GM12874 (cell line): ENCODE measurements at regions not wholly inside any gene's neighbourhood (a gene's known extent, or its start where the extent isn't known, plus 50 kb on each side); places are given as distances from the start of the nearest gene placed in this dataset.

Experiments
- TF ChIP-seq, protein P1 (sequence below): IDR thresholded peaks from 2 replicates; pipeline ENCODE4 v1.5.1; 2011; ENCODE audit warnings: low read depth, mild to moderate bottlenecking, control low read depth, low read length, moderate library complexity; ENCODE audit not compliant: insufficient read depth

DNA sequence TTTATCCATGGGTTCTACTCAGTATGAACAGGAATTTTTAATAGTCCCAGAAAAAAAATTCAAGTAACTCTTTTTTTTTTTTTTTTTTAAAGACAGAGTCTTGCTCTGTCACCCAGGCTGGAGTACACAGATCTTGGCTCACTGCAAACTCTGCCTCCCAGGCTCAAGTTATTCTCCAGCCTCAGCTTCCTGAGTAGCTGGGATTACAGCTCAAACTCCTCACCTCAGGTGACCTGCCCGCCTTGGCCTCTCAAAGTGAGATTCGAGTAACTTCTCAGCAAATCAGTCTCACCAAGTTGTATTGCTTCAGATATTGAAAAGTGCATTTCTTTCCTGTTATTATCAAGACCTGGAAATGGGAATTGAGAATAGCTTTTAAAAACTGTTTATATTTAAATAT lies 281.2 kb upstream of the MINDY3 start:
- TF ChIP-seq, protein P1, sequence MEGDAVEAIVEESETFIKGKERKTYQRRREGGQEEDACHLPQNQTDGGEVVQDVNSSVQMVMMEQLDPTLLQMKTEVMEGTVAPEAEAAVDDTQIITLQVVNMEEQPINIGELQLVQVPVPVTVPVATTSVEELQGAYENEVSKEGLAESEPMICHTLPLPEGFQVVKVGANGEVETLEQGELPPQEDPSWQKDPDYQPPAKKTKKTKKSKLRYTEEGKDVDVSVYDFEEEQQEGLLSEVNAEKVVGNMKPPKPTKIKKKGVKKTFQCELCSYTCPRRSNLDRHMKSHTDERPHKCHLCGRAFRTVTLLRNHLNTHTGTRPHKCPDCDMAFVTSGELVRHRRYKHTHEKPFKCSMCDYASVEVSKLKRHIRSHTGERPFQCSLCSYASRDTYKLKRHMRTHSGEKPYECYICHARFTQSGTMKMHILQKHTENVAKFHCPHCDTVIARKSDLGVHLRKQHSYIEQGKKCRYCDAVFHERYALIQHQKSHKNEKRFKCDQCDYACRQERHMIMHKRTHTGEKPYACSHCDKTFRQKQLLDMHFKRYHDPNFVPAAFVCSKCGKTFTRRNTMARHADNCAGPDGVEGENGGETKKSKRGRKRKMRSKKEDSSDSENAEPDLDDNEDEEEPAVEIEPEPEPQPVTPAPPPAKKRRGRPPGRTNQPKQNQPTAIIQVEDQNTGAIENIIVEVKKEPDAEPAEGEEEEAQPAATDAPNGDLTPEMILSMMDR = no peak

DNA sequence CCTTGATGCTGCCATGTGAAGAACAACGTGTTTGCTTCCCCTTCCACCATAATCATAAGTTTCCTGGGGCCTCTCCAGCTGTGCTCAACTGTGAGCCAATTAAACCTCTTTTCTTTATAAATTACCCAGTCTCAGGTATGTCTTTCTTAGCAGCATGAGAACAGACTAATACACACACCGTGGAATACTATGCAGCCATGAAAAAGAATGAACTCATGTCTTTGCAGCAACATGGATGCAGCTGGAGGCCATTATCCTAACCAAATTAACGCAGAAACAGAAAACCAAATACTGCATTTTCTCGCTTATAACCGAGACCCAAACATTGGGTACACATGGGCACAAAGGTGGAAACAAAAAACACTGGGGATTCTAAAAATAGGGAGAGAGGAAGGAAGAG lies 286.7 kb upstream of the MINDY3 start:
- TF ChIP-seq, protein P1 = no peak

DNA sequence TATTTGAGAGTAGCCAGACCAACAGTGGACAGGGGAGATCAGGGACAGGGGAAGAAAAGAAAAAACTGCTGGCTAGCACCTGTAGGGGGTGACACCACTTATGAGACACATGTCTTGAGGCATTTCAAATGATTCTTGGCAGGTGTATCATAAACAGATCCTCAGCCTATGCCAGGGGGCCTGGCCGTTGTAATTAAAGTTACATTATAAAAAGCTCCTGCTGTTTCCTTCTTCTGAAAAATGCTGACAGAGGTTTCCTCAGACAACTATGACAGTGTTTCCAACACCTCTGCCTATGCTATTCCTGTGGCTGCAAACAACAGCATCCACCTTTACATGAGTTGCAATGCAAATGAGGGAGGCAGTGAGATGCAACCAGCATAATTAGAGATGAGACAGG lies 281.0 kb upstream of the PTER start:
- TF ChIP-seq, protein P1 = no peak

DNA sequence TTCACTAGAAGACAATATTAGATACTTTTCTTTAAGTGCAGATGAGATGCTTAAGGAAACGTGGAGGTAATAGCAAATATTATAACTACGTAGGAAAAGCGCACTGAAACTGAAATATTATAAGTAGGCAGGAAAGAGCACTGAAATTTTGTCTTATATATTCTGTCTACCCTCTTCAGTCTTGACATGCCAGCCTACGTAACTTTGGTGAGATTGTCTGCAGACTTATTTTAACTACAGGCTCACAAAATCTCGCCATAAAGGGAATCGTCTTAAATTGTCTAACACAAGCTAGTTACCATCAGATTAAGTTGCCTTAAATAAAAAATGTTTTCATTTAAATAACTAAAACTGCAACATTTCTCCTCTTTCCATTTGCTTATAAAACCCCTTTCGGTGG lies 280.1 kb upstream of the PTER start:
- TF ChIP-seq, protein P1 = no peak

DNA sequence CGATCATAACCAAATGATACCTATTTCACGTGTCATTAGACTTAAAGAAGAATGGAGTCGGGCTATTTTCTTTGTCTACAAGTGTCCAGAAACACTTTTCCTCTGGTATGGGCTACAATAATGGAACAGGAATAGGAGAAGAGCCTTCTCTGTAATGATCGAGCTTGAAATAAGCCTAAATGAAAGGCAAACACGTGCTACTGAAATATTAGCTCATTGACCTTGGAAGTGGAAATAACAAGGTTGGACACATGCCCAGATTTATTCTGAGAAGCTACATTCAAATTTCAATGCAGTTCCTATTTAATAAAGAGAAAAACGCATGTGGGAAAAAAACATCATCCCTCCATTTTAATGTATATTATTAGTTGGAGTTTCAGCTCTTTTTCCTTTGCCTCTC lies 254.7 kb upstream of the PTER start:
- TF ChIP-seq, protein P1 = no peak

DNA sequence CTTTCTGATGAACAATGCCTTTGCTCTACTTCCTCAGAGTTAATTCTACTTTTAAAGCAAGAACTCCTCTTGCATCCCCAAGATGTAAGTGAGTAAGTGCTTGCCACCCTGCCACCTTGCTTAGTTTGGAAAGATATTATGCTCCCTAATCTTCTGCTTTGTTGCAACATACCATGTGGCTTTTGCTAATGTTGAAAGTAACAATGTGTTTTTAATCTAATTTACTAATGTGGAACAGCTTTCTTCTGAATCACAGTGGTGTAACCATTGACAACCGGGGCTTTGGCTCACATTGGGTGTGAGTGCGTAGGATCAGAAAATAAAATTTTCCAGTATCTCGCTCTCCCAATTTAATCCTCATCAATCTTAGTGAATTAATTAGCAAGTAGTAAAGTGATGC lies 254.1 kb upstream of the PTER start:
- TF ChIP-seq, protein P1 = no peak

DNA sequence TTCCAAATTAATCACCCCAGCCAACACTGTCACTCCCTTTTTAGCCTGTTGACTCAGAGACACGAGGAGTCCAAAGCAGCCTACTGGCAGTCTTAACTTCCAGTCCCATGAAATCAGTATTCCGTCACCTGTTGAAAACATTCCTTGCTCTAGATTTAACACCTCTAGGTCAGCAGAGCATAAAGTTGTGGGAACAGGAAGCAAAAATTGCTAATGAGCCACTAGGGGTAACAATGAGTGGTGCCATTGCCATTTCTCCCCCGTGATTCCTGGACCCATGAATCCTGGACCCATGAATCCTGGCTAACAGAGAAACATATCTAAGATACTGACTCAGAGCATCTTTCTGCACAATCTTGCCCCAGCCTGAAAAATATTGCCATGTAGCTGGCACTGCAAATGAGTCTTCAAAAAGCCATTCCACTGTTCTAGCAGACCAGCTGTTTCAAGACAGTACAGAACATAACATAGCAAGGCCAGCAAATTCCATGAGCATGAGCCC lies 252.7 kb upstream of the PTER start:
- TF ChIP-seq, protein P1 = no peak

DNA sequence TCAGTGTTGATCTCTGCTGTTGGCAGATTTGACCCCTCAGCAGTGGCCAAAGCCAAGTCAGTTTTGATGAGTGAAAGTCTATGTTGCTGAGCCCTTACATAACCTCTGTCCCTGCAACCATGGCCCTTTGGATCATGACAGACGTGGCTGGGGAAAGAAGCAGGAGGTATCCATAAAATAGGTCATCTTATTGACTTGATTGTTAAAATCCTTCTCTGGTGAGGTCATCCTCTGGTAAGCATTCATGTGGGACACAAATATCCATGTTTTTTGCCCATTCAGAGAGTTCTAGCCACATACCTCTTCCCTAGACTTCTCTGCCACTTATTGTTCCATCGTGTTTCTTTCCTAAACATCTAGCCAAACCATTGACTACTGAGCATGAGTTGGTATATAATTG lies 251.9 kb upstream of the PTER start:
- TF ChIP-seq, protein P1 = no peak
